ENCODE measurements at regions not wholly inside any gene's neighbourhood (a gene's known extent, or its start where the extent isn't known, plus 50 kb on each side); places are given as distances from the start of the nearest gene placed in this dataset.

DNA sequence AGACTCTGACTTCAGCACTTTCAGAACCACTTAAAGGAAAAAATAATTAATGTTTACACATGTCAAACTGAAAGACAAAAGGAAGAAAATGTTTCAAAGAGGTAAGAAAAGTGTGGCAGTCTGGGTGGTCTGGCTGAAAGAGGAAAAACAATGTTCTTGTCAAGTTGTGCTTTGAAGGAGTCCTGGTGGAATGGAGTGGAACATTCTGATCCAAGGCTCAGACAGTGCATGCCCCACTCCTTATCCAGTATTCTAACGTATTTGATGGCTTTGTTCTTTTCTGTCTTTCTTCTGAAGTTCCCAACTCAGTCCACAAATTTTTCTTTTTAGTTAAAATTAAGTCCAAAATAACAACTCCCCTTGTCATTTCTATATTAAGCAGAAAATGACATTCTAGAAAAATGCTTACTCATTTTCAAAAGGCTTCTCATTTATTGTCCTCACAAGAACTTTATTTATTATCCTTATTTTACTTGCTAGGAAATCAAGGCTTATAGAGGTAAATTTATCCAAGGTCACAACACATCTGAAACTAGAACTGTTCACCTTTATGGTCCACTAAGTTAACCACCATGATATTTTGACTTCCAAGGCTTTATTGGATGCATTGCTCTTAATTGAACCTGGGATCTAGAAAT is 121.7 kb upstream of the NAP1L1 start:
- Histone ChIP-seq H3K27ac (ENCODE audit: low read length) (no peak overlapping the region), H3K9ac (ENCODE audit: low read length) (no peak overlapping the region), H3K4me2 (ENCODE audit: low read length) (no peak overlapping the region), H3K79me2 (replicated peaks; ENCODE audit: insufficient read depth, low read length) (no peaks in the 10 kb centered on the region), H3K36me3 (ENCODE audit: insufficient read depth, low read length) (no peaks in the 10 kb centered on the region), H3K4me3 (ENCODE audit: low read length) (no peak overlapping the region), H3K9me2 (ENCODE audit: insufficient read depth, low read length) (no peaks in the 10 kb centered on the region), H4K20me1 (ENCODE audit: insufficient read depth) (no peaks in the 10 kb centered on the region), H3F3A (ENCODE audit: insufficient read depth, low read length, poor library complexity, severe bottlenecking) (no peaks in the 10 kb centered on the region), H3K9me3 (ENCODE audit: low read length) (no peaks in the 10 kb centered on the region), H3K27me3 (ENCODE audit: insufficient read depth, low read depth, low read length) (no peaks in the 10 kb centered on the region), H2AFZ (ENCODE audit: low read depth, low read length) (no peak overlapping the region)
- TF ChIP-seq, protein P1, sequence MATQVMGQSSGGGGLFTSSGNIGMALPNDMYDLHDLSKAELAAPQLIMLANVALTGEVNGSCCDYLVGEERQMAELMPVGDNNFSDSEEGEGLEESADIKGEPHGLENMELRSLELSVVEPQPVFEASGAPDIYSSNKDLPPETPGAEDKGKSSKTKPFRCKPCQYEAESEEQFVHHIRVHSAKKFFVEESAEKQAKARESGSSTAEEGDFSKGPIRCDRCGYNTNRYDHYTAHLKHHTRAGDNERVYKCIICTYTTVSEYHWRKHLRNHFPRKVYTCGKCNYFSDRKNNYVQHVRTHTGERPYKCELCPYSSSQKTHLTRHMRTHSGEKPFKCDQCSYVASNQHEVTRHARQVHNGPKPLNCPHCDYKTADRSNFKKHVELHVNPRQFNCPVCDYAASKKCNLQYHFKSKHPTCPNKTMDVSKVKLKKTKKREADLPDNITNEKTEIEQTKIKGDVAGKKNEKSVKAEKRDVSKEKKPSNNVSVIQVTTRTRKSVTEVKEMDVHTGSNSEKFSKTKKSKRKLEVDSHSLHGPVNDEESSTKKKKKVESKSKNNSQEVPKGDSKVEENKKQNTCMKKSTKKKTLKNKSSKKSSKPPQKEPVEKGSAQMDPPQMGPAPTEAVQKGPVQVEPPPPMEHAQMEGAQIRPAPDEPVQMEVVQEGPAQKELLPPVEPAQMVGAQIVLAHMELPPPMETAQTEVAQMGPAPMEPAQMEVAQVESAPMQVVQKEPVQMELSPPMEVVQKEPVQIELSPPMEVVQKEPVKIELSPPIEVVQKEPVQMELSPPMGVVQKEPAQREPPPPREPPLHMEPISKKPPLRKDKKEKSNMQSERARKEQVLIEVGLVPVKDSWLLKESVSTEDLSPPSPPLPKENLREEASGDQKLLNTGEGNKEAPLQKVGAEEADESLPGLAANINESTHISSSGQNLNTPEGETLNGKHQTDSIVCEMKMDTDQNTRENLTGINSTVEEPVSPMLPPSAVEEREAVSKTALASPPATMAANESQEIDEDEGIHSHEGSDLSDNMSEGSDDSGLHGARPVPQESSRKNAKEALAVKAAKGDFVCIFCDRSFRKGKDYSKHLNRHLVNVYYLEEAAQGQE (IDR thresholded peaks at IDR 0.05; ENCODE audit: borderline replicate concordance): no peak
- no peak for TF ChIP-seq EZH2 (IDR thresholded peaks at IDR 0.05; ENCODE audit: borderline replicate concordance, insufficient read depth, low read length, poor library complexity, severe bottlenecking)
- TF ChIP-seq, protein P2, sequence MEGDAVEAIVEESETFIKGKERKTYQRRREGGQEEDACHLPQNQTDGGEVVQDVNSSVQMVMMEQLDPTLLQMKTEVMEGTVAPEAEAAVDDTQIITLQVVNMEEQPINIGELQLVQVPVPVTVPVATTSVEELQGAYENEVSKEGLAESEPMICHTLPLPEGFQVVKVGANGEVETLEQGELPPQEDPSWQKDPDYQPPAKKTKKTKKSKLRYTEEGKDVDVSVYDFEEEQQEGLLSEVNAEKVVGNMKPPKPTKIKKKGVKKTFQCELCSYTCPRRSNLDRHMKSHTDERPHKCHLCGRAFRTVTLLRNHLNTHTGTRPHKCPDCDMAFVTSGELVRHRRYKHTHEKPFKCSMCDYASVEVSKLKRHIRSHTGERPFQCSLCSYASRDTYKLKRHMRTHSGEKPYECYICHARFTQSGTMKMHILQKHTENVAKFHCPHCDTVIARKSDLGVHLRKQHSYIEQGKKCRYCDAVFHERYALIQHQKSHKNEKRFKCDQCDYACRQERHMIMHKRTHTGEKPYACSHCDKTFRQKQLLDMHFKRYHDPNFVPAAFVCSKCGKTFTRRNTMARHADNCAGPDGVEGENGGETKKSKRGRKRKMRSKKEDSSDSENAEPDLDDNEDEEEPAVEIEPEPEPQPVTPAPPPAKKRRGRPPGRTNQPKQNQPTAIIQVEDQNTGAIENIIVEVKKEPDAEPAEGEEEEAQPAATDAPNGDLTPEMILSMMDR (IDR thresholded peaks at IDR 0.05; ENCODE audit: poor library complexity, severe bottlenecking): no peak
- TF ChIP-seq RAD21 (conservative IDR thresholded peaks at IDR 0.05): no peak
- TF ChIP-seq MXI1 (conservative IDR thresholded peaks at IDR 0.05; ENCODE audit: poor library complexity, severe bottlenecking): no peak
- no peak for TF ChIP-seq POLR2AphosphoS5 (IDR thresholded peaks at IDR 0.05)
- TF ChIP-seq EP300 (conservative IDR thresholded peaks at IDR 0.05; ENCODE audit: poor library complexity, severe bottlenecking): no peak
- no peak for TF ChIP-seq TAF1 (IDR thresholded peaks at IDR 0.05; ENCODE audit: low read depth)
- no peak for TF ChIP-seq SMC3 (conservative IDR thresholded peaks at IDR 0.05; ENCODE audit: poor library complexity)

DNA sequence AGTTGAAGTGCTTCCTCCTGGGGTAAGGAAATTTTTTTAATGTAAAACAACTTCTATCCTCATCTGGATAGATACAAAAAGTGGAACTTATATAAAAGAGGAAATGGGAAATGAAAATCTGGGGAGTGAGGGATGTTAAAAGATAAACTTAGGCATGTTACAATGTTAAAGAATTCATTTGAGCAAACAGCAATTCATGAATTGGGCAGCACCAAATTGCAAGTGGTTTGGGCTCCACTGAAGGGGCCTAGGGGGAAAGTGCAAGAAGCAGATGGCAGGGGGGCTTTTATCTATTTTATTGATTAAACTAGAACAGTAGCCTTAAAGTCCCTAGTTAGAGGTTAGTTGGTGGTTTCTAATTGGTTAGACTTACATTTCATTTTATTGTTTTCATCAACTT is 118.1 kb upstream of the NAP1L1 start:
- Histone ChIP-seq H2AFZ (ENCODE audit: low read depth, low read length) (no peak overlapping the region), H3K9me2 (ENCODE audit: insufficient read depth, low read length) (no peaks in the 10 kb centered on the region), H3K4me2 (ENCODE audit: low read length) (no peak overlapping the region), H3K27ac (ENCODE audit: low read length) (no peak overlapping the region), H3K4me3 (ENCODE audit: low read length) (no peak overlapping the region), H3K27me3 (ENCODE audit: insufficient read depth, low read depth, low read length) (no peaks in the 10 kb centered on the region), H3K9me3 (ENCODE audit: low read length) (no peaks in the 10 kb centered on the region), H3K79me2 (replicated peaks; ENCODE audit: insufficient read depth, low read length) (no peaks in the 10 kb centered on the region), H3K36me3 (ENCODE audit: insufficient read depth, low read length) (no peaks in the 10 kb centered on the region), H3K9ac (ENCODE audit: low read length) (no peak overlapping the region), H3F3A (ENCODE audit: insufficient read depth, low read length, poor library complexity, severe bottlenecking) (no peaks in the 10 kb centered on the region), H4K20me1 (ENCODE audit: insufficient read depth) (no peaks in the 10 kb centered on the region)
- TF ChIP-seq EP300 (conservative IDR thresholded peaks at IDR 0.05; ENCODE audit: poor library complexity, severe bottlenecking): no peak
- TF ChIP-seq, protein P2 (IDR thresholded peaks at IDR 0.05; ENCODE audit: poor library complexity, severe bottlenecking): no peak
- no peak for TF ChIP-seq POLR2AphosphoS5 (IDR thresholded peaks at IDR 0.05)
- no peak for TF ChIP-seq EZH2 (IDR thresholded peaks at IDR 0.05; ENCODE audit: borderline replicate concordance, insufficient read depth, low read length, poor library complexity, severe bottlenecking)
- TF ChIP-seq, protein P1 (IDR thresholded peaks at IDR 0.05; ENCODE audit: borderline replicate concordance): no peak
- TF ChIP-seq MXI1 (conservative IDR thresholded peaks at IDR 0.05; ENCODE audit: poor library complexity, severe bottlenecking): no peak
- no peak for TF ChIP-seq RAD21 (conservative IDR thresholded peaks at IDR 0.05)
- no peak for TF ChIP-seq SMC3 (conservative IDR thresholded peaks at IDR 0.05; ENCODE audit: poor library complexity)
- TF ChIP-seq TAF1 (IDR thresholded peaks at IDR 0.05; ENCODE audit: low read depth): no peak

Data from neural cell (in vitro differentiated cells).